ENCODE measurements at regions not wholly inside any gene's neighbourhood (a gene's known extent, or its start where the extent isn't known, plus 50 kb on each side); places are given as distances from the start of the nearest gene placed in this dataset.

GRCh38 chr1:232249339-232249738, 380.6 kb downstream of the SIPA1L2 start:
- Histone ChIP-seq H3K27me3 (replicated peaks) (no peaks in the 10 kb centered on the region), H3K27ac (no peak overlapping the region), H3K36me3 (replicated peaks) (no peaks in the 10 kb centered on the region), H3K4me3 (ENCODE audit: low read depth, low read length) (no peak overlapping the region)
- DNase-seq: no peak
- TF ChIP-seq, protein P1, sequence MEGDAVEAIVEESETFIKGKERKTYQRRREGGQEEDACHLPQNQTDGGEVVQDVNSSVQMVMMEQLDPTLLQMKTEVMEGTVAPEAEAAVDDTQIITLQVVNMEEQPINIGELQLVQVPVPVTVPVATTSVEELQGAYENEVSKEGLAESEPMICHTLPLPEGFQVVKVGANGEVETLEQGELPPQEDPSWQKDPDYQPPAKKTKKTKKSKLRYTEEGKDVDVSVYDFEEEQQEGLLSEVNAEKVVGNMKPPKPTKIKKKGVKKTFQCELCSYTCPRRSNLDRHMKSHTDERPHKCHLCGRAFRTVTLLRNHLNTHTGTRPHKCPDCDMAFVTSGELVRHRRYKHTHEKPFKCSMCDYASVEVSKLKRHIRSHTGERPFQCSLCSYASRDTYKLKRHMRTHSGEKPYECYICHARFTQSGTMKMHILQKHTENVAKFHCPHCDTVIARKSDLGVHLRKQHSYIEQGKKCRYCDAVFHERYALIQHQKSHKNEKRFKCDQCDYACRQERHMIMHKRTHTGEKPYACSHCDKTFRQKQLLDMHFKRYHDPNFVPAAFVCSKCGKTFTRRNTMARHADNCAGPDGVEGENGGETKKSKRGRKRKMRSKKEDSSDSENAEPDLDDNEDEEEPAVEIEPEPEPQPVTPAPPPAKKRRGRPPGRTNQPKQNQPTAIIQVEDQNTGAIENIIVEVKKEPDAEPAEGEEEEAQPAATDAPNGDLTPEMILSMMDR (IDR thresholded peaks at IDR 0.05; ENCODE audit: low read depth, low read length, missing control alignments): no peak
- in situ Hi-C loops (cut with HindIII; ENCODE audit: low pct_ligation_motif_present, low sequenced_read_pairs): no loop called here

GRCh38 chr1:232248276-232248820, 381.6 kb downstream of the SIPA1L2 start:
- in situ Hi-C loops (cut with HindIII; ENCODE audit: low pct_ligation_motif_present, low sequenced_read_pairs): no loop called here
- no peak for DNase-seq
- no peak overlapping the region for H3K27ac ChIP-seq
- no peak overlapping the region for H3K4me3 ChIP-seq (ENCODE audit: low read depth, low read length)
- no peaks in the 10 kb centered on the region for H3K36me3 ChIP-seq (replicated peaks)
- TF ChIP-seq, protein P1 (IDR thresholded peaks at IDR 0.05; ENCODE audit: low read depth, low read length, missing control alignments): no peak
- no peaks in the 10 kb centered on the region for H3K27me3 ChIP-seq (replicated peaks)

GRCh38 chr1:232247669-232248068, 382.3 kb downstream of the SIPA1L2 start:
- Histone ChIP-seq H3K36me3 (replicated peaks) (no peaks in the 10 kb centered on the region), H3K4me3 (ENCODE audit: low read depth, low read length) (no peak overlapping the region), H3K27me3 (replicated peaks) (no peaks in the 10 kb centered on the region), H3K27ac (no peak overlapping the region)
- in situ Hi-C loops (cut with HindIII; ENCODE audit: low pct_ligation_motif_present, low sequenced_read_pairs): no loop called here
- DNase-seq: no peak
- TF ChIP-seq, protein P1 (IDR thresholded peaks at IDR 0.05; ENCODE audit: low read depth, low read length, missing control alignments): no peak

GRCh38 chr1:232244426-232244825, 385.5 kb downstream of the SIPA1L2 start:
- TF ChIP-seq, protein P1 (IDR thresholded peaks at IDR 0.05; ENCODE audit: low read depth, low read length, missing control alignments): no peak
- no peak for DNase-seq
- in situ Hi-C loops (cut with HindIII; ENCODE audit: low pct_ligation_motif_present, low sequenced_read_pairs): no loop called here
- H3K36me3 ChIP-seq (replicated peaks): no peaks in the 10 kb centered on the region
- H3K27me3 ChIP-seq (replicated peaks): no peaks in the 10 kb centered on the region
- no peak overlapping the region for H3K4me3 ChIP-seq (ENCODE audit: low read depth, low read length)
- no peak overlapping the region for H3K27ac ChIP-seq

DNA sequence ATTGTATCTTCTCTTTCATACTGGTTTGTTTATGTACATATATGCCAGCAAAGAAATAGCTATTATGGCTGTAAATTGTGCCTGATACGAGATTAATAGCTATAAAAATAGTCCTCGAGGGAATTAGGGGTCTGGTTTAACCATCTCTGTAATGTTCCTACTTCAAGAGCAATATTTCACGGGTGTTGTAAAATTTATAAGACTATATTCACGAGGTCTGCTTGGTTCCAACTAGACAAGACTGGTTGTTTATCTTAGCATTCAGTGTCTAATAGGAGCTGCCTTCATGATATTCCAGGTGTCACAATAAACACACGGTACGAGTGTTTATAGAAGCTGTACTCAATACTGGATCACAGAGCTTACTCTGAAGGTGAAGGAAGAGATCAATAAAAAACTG, 389.9 kb downstream of the SIPA1L2 start:
- no peaks in the 10 kb centered on the region for H3K27me3 ChIP-seq (replicated peaks)
- no peak for DNase-seq
- TF ChIP-seq, protein P1 (IDR thresholded peaks at IDR 0.05; ENCODE audit: low read depth, low read length, missing control alignments): no peak
- H3K27ac ChIP-seq: no peak overlapping the region
- H3K36me3 ChIP-seq (replicated peaks): no peaks in the 10 kb centered on the region
- in situ Hi-C loops (cut with HindIII; ENCODE audit: low pct_ligation_motif_present, low sequenced_read_pairs): no loop called here
- H3K4me3 ChIP-seq (ENCODE audit: low read depth, low read length): no peak overlapping the region

DNA sequence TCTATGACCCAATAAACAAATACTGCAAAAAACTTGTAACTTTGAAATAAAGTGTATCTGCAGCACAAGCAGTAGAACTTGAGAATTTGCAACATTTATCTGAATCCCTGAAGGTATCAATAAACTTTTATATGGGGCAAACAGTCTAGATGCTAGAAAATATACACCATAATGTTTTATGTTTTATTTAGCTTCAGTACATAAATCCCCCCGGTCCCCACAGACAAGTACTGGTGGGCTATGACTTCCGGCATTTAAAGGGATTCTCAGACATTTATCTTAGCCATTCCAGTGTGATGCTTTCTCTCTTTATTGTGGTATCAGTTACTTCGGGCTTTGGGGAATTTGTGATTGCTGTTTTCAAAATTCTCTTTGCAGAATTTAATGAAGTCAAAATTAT, 390.4 kb downstream of the SIPA1L2 start:
- H3K27ac ChIP-seq: no peak overlapping the region
- TF ChIP-seq, protein P1 (IDR thresholded peaks at IDR 0.05; ENCODE audit: low read depth, low read length, missing control alignments): no peak
- H3K36me3 ChIP-seq (replicated peaks): no peaks in the 10 kb centered on the region
- no peaks in the 10 kb centered on the region for H3K27me3 ChIP-seq (replicated peaks)
- DNase-seq: no peak
- in situ Hi-C loops (cut with HindIII; ENCODE audit: low pct_ligation_motif_present, low sequenced_read_pairs): no loop called here
- H3K4me3 ChIP-seq (ENCODE audit: low read depth, low read length): no peak overlapping the region
